ENCODE measurements at regions not wholly inside any gene's neighbourhood (a gene's known extent, or its start where the extent isn't known, plus 50 kb on each side); places are given as distances from the start of the nearest gene placed in this dataset.
"Not testable (repeated sequence)": the region's sequence is repeated elsewhere in the genome, so short reads cannot be mapped to it uniquely, and the experiment has no call there.

DNA sequence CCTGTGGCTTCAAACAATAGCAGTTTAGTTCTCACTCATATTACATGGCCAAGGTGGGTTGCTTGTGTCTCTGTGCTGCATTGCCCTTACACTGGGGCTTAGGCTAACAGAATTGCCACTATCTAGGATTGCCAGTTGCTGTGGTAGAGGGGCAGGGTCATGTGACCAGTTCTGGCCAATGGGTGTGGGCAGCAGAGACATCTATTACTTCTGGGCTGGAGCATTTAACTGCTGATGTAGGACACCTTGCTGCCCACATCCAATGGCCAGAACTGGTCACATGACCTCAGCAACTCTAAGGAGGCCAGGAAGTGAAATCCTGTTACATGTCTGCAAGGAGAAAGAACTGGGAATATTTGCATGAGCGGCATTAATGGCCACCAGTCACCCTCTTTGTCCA lies 199.3 kb downstream of the C9orf152 start:
- no peak overlapping the region for H3K4me3 ChIP-seq (ENCODE audit: low read depth, low read length)
- TF ChIP-seq, protein P1, sequence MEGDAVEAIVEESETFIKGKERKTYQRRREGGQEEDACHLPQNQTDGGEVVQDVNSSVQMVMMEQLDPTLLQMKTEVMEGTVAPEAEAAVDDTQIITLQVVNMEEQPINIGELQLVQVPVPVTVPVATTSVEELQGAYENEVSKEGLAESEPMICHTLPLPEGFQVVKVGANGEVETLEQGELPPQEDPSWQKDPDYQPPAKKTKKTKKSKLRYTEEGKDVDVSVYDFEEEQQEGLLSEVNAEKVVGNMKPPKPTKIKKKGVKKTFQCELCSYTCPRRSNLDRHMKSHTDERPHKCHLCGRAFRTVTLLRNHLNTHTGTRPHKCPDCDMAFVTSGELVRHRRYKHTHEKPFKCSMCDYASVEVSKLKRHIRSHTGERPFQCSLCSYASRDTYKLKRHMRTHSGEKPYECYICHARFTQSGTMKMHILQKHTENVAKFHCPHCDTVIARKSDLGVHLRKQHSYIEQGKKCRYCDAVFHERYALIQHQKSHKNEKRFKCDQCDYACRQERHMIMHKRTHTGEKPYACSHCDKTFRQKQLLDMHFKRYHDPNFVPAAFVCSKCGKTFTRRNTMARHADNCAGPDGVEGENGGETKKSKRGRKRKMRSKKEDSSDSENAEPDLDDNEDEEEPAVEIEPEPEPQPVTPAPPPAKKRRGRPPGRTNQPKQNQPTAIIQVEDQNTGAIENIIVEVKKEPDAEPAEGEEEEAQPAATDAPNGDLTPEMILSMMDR (IDR thresholded peaks at IDR 0.05; ENCODE audit: control insufficient read depth, extremely low read depth, insufficient read depth): no peak
- no peak for DNase-seq (ENCODE audit: low read depth)

DNA sequence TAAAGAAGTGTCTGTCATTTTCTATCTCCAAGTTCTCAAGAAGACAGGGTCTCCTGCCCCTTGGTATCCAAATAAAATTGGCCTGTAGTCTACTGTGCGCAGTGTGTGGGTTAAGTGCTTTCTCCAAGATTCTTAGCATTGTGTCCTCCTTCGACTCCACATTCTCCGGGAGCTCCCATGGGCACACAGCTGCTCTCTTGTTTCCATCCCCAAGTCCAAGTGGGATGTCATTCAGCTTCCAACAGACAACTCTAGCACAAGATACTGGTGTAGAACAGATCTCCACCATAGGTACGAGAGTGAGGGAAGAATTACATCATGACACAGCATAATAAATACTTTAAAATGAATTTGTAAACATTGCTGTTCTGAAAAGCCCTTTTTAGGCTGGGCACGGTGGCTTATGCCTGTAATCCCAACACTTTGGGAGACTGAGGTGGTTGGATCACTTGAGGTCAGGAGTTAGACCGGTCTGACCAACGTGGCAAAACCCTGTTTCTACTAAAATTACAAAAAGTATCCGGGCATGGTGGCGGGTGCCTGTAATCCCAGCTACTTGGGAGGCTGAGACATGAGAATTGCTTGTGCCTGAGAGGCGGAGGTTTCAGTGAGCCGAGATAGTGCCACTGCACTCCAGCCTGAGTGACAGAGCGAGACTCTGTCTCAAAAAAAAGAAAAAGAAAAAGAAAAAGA lies 196.2 kb downstream of the C9orf152 start:
- H3K4me3 ChIP-seq (ENCODE audit: low read depth, low read length): no peak overlapping the region
- TF ChIP-seq, protein P1 (IDR thresholded peaks at IDR 0.05; ENCODE audit: control insufficient read depth, extremely low read depth, insufficient read depth): no peak
- DNase-seq (ENCODE audit: low read depth): no peak

DNA sequence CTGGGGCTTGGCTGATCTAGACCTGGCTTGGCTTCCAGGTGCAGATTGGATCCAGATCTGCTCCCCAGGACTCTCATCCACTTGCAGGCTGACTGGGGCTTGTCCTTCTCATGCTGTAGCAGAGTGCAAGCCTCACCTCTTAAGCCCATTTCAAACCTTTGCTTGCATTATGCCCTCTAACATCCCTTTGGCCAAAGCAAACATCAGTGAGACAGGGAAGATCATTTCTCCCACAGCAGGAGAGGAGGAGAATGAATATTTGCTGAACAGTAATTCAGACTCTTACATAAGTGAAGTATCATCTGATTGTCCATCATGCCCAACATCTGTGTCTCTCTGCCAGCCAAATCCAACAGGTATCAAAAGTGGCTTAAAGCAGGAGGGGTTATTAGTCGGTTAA lies 194.9 kb downstream of the C9orf152 start:
- TF ChIP-seq, protein P1 (IDR thresholded peaks at IDR 0.05; ENCODE audit: control insufficient read depth, extremely low read depth, insufficient read depth): no peak
- DNase-seq (ENCODE audit: low read depth): no peak
- no peak overlapping the region for H3K4me3 ChIP-seq (ENCODE audit: low read depth, low read length)

DNA sequence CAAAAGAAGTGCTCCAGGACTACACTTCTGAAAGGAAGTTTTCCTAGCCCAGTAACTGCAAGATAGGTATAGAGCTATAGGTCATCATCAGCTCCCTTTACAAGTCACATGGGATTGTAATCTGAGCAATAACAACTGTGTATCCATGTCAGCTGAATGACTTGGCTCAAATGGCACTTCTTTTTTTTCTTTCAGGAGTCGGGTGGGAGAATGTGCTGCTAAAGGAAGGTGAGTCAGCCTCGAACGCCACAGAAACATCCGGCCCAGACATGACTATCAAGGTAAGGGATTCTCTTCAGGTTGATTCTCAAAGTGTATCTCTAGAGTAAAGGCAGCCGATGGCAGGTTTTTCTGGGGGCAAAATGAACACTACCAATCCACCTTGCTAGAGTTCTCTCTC lies 192.2 kb downstream of the C9orf152 start:
- H3K4me3 ChIP-seq (ENCODE audit: low read depth, low read length): no peak overlapping the region
- DNase-seq (ENCODE audit: low read depth): no peak

DNA sequence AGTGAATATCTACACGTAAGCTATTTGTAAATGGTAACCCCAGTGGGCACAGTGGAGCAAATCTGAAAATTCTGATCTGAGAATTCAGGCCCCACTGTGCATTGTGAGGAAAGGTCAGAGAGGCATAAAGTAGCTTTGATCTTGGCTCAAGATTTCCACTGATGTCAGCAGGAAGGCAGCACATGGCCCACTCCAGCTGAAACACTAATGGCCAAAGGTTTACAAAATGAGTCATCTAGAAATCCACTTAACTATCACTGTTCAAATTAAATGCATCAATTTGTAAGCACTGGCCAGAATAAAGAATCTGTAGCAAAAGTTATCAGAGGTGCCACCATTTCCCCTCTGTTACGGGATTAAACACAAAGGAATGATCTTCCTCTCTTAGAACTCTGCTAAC lies 191.6 kb downstream of the C9orf152 start:
- no peak for DNase-seq (ENCODE audit: low read depth)
- TF ChIP-seq, protein P1 (IDR thresholded peaks at IDR 0.05; ENCODE audit: control insufficient read depth, extremely low read depth, insufficient read depth): no peak
- H3K4me3 ChIP-seq (ENCODE audit: low read depth, low read length): no peak overlapping the region

More for the DNA sequence above, 192.2 kb downstream of the C9orf152 start:
- TF ChIP-seq, protein P1 (IDR thresholded peaks at IDR 0.05; ENCODE audit: control insufficient read depth, extremely low read depth, insufficient read depth): no peak

DNA sequence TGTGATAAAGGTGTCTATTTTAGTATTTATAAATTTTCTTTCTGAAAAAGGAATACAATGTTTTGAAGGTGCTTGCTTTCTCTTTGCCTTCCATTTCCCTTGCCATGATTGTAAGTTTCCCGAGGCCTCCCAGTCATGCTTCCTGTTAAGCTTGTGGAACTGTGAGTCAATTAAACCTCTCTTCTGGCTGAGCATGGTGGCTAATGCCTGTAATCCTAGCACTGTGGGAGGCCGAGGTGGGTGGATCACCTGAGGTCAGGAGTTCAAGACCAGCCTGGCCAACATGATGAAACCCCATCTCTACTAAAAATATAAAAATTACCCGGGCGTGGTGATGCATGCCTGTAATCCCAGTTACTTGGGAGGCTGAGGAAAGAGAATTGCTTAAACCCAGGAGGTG lies 187.7 kb downstream of the C9orf152 start:
- not testable (repeated sequence) for DNase-seq (ENCODE audit: low read depth)

DNA sequence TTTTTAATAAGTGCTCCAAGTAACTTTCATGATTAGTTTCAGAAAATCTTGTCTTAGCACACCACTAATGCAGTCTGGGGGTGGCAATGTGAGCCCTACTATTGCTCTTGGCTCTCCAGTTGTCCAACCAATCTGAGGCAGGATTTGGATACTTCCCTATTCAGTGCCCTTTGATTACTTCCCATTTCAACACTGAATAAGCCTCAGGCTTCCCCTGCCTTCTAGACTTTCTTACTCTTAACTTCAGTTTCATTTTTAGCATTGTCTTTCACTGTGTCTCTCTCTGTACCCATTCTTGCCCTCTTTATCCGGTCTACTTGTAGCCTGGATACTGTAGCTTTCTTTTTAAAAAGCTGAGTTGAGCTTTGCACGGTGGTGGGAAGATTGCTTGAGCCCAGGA lies 186.1 kb downstream of the C9orf152 start:
- DNase-seq (ENCODE audit: low read depth): no peak
- TF ChIP-seq, protein P1 (IDR thresholded peaks at IDR 0.05; ENCODE audit: control insufficient read depth, extremely low read depth, insufficient read depth): no peak

More for the DNA sequence above, 187.7 kb downstream of the C9orf152 start:
- H3K4me3 ChIP-seq (ENCODE audit: low read depth, low read length): not testable (repeated sequence)

DNA sequence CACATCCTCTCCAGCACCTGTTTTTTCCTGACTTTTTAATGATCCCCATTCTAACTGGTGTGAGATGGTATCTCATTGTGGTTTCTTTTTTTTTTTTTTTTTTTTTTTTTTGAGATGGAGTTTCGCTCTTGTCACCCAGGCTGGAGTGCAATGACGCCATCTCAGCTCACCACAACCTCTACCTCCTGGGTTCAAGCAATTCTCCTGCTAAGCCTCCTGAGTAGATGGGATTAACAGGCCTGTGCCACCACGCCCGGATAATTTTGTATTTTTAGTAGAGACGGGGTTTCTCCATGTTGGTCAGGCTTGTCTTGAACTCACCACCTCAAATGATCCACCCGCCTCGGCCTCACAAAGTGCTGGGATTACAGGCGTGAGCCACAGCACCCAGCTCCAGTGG lies 184.7 kb downstream of the C9orf152 start:
- H3K4me3 ChIP-seq (ENCODE audit: low read depth, low read length); DNase-seq (ENCODE audit: low read depth): not testable (repeated sequence)

More for the DNA sequence above, 186.1 kb downstream of the C9orf152 start:
- no peak overlapping the region for H3K4me3 ChIP-seq (ENCODE audit: low read depth, low read length)

All from LNCaP clone FGC (cell line).